BJ (cell line): ENCODE measurements at regions not wholly inside any gene's neighbourhood (a gene's known extent, or its start where the extent isn't known, plus 50 kb on each side); places are given as distances from the start of the nearest gene placed in this dataset.

Experiments
- CTCF ChIA-PET: fragments of 350-600 bp; formaldehyde crosslinking; extraction: SDS; loops from one replicate; lab custom pipeline; 2021; ENCODE audit warnings: antibody characterized with exemption, inconsistent platforms; lab: Yijun Ruan, JAX
- POLR2A ChIA-PET: fragments of 300-600 bp; sonication (Branson Sonifier 250); formaldehyde crosslinking; extraction: SDS; loops from one replicate; lab custom pipeline; 2021; ENCODE audit warnings: antibody characterized with exemption; lab: Charles Lee
- DNase-seq: peaks from one replicate; pipeline ENCODE4 v3.0.0-alpha.2; 2011; ENCODE audit warnings: low read depth
- H3K27me3 ChIP-seq: 2 replicates; pipeline ENCODE4 v1.6.0; 2011; ENCODE audit warnings: low read length; ENCODE audit not compliant: control insufficient read depth, insufficient read depth
- H3K36me3 ChIP-seq: 2 replicates; pipeline ENCODE4 v1.5.1; 2011; ENCODE audit warnings: low read length; ENCODE audit not compliant: control insufficient read depth, insufficient read depth
- H3K4me3 ChIP-seq: 2 replicates; pipeline ENCODE4 v1.5.1; 2011; ENCODE audit warnings: low read depth, mild to moderate bottlenecking, control low read depth, low read length
- TF ChIP-seq, protein P1 (sequence below): IDR thresholded peaks from 2 replicates; pipeline ENCODE4 v1.5.1; 2011; ENCODE audit warnings: low read depth, mild to moderate bottlenecking, control low read depth, inconsistent platforms, low read length, moderate library complexity; ENCODE audit not compliant: insufficient read depth

- TF ChIP-seq, protein P1, sequence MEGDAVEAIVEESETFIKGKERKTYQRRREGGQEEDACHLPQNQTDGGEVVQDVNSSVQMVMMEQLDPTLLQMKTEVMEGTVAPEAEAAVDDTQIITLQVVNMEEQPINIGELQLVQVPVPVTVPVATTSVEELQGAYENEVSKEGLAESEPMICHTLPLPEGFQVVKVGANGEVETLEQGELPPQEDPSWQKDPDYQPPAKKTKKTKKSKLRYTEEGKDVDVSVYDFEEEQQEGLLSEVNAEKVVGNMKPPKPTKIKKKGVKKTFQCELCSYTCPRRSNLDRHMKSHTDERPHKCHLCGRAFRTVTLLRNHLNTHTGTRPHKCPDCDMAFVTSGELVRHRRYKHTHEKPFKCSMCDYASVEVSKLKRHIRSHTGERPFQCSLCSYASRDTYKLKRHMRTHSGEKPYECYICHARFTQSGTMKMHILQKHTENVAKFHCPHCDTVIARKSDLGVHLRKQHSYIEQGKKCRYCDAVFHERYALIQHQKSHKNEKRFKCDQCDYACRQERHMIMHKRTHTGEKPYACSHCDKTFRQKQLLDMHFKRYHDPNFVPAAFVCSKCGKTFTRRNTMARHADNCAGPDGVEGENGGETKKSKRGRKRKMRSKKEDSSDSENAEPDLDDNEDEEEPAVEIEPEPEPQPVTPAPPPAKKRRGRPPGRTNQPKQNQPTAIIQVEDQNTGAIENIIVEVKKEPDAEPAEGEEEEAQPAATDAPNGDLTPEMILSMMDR = no peak
- POLR2A ChIA-PET = no interaction called here
- Histone ChIP-seq H3K27me3 (no peaks in the 10 kb centered on the region), H3K36me3 (no peaks in the 10 kb centered on the region), H3K4me3 (no peak overlapping the region)
- no peak for DNase-seq
- CTCF ChIA-PET = interaction anchor here (1.7 kb wide), 1 partner anchor 10 kb away, joined by 7 read pairs; no protein-coding TSS in a partner anchor
Observed at GRCh38 chr1:56340977-56341376, 238.4 kb downstream of the PLPP3 start.

DNA sequence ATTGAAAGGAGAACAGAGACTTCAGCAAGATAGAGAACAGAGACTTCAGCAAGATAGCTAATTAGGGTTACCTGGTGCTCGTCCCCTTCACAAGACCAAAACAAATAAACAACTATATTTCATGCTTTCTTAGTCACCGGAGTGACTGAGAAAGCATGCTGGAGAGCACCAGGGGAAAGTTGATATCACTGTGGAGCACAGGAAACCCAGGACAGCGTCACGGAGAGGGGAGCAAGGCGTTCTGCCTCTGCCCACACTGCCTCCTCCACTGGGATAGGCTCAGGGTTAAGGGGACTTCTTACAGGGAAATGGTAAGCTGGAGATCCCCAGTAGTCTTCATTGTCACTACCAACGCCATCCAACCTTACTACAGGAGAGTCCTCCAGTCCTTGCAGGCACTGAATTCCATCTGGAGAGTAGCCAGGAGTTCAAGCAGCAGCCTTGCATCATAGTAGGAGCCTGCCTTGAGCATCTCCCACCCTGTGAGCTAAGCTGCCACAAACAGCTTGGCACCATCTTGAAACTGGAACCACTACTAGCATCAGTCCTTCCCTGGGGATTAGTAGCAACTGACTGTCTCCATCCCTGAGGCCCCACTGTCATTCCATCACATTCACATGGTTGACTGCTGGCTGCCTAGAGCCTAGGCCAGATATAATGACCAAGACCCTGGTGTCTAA lies 239.4 kb downstream of the PLPP3 start:
- ChIA-PET POLR2A (no interaction called here), CTCF (interaction anchor here (1.7 kb wide), 1 partner anchor 9 kb away, joined by 7 read pairs; no protein-coding TSS in a partner anchor)
- H3K36me3 ChIP-seq = no peaks in the 10 kb centered on the region
- DNase-seq = no peak
- TF ChIP-seq, protein P1 = no peak
- H3K27me3 ChIP-seq = no peaks in the 10 kb centered on the region
- H3K4me3 ChIP-seq = no peak overlapping the region

GRCh38 chr1:56339093-56339492 lies 240.3 kb downstream of the PLPP3 start:
- TF ChIP-seq, protein P1 = no peak
- no peak for DNase-seq
- ChIA-PET CTCF (interaction anchor here (1.7 kb wide), 1 partner anchor 8 kb away, joined by 7 read pairs; no protein-coding TSS in a partner anchor), POLR2A (no interaction called here)
- H3K27me3 ChIP-seq = no peaks in the 10 kb centered on the region
- H3K4me3 ChIP-seq = no peak overlapping the region
- H3K36me3 ChIP-seq = no peaks in the 10 kb centered on the region

GRCh38 chr1:56336982-56337381 lies 242.4 kb downstream of the PLPP3 start:
- DNase-seq = no peak
- POLR2A ChIA-PET = no interaction called here
- H3K4me3 ChIP-seq = no peak overlapping the region
- H3K27me3 ChIP-seq = no peaks in the 10 kb centered on the region
- no peaks in the 10 kb centered on the region for H3K36me3 ChIP-seq
- CTCF ChIA-PET = interaction anchor here (0.8 kb wide), 1 partner anchor 38 kb away, joined by 3 read pairs; no protein-coding TSS in a partner anchor
- TF ChIP-seq, protein P1 = no peak

- CTCF ChIA-PET = interaction anchor here (0.8 kb wide), 1 partner anchor 9 kb away, joined by 3 read pairs; no protein-coding TSS in a partner anchor
- TF ChIP-seq, protein P1 = no peak
- Histone ChIP-seq H3K27me3 (no peaks in the 10 kb centered on the region), H3K4me3 (no peak overlapping the region), H3K36me3 (no peaks in the 10 kb centered on the region)
- POLR2A ChIA-PET = no interaction called here
- DNase-seq = no peak
Observed at GRCh38 chr1:56335394-56335793, 244.0 kb downstream of the PLPP3 start.
